Muscle layer of duodenum (tissue), 2 donors: ENCODE measurements at regions not wholly inside any gene's neighbourhood (a gene's known extent, or its start where the extent isn't known, plus 50 kb on each side); places are given as distances from the start of the nearest gene placed in this dataset.
"Not testable (repeated sequence)": the region's sequence is repeated elsewhere in the genome, so short reads cannot be mapped to it uniquely, and the experiment has no call there.

Experiments
- H3K27ac ChIP-seq: one replicate; pipeline ENCODE4 v1.7.0; 2013; ENCODE audit warnings: mild to moderate bottlenecking, low read length
- H3K27me3 ChIP-seq: one replicate; pipeline ENCODE4 v1.7.0; 2013; ENCODE audit warnings: low read depth, mild to moderate bottlenecking, control low read depth, low read length
- H3K36me3 ChIP-seq, 2 donors: one replicate each; pipeline ENCODE4 v1.7.0; 2013; ENCODE audit warnings: low read length in 2 of 2, control low read depth in 1 of 2, mild to moderate bottlenecking in 1 of 2; ENCODE audit not compliant: insufficient read depth in 2 of 2, control insufficient read depth in 1 of 2
- H3K4me1 ChIP-seq, 2 donors: one replicate each; pipeline ENCODE4 v1.7.0; 2013; ENCODE audit warnings: low read length in 2 of 2, mild to moderate bottlenecking in 2 of 2, control low read depth in 1 of 2, moderate library complexity in 1 of 2; ENCODE audit not compliant: insufficient read depth in 2 of 2, control insufficient read depth in 1 of 2
- H3K4me3 ChIP-seq, 2 donors: one replicate each; pipeline ENCODE4 v1.7.0; 2013; ENCODE audit warnings: low read length in 2 of 2, low read depth in 1 of 2, mild to moderate bottlenecking in 1 of 2
- H3K9me3 ChIP-seq, 2 donors: one replicate each; pipeline ENCODE4 v1.7.0; 2013; ENCODE audit warnings: low read length in 2 of 2, control low read depth in 1 of 2, mild to moderate bottlenecking in 1 of 2; ENCODE audit not compliant: control insufficient read depth in 1 of 2
- donor health status: healthy.

DNA sequence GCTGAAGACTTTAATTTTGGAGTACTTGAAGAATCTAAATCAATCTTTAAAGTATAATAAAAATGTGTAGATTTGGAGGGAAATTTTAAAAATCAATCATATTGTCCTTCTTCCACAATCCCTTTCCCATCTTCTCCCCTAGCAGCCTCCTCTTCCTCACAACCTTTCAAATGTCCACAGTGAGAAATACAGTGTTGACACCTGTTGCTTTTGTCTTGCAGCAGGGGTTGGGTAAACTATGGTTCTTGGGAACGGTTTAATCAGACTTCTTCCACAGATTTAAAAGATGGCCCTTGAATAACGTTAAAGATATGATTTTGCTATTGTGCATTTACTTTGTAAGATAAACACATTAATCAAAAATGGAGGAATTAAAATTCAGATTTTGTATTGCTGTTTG is 113.8 kb upstream of the SLC1A4 start:
- H3K9me3 ChIP-seq = no peaks in the 10 kb centered on the region
- no peaks in the 10 kb centered on the region for H3K4me1 ChIP-seq
- H3K27ac ChIP-seq = no peak overlapping the region
- H3K36me3 ChIP-seq = no peaks in the 10 kb centered on the region
- no peak overlapping the region for H3K4me3 ChIP-seq
- no peaks in the 10 kb centered on the region for H3K27me3 ChIP-seq

DNA sequence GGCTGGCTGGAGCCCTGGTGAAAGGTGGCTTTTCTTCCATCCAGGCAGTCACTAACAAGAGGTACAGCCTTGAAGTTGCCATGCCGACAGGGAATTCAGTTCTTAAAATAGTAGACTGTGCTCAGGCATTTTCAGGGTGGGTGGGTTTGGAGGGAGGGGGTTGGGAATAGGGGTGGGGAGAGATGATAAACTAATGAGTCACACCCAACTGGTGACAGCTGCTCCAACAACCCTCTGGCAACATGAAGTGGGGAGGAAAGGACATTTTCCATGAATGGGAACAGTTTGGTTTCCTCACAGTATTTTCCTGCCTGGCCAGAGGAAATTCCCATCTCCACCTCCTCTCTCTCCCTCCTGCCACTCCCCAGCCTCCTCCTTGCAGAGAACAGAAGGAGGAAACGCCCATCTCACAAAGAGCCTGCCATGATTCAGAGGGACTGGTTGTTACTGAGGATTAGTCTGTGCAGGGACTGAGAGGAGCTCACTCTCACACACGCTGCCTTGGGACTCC is 113.0 kb upstream of the SLC1A4 start:
- H3K36me3 ChIP-seq = no peaks in the 10 kb centered on the region
- H3K27ac ChIP-seq = no peak overlapping the region
- no peaks in the 10 kb centered on the region for H3K4me1 ChIP-seq
- no peaks in the 10 kb centered on the region for H3K27me3 ChIP-seq
- H3K9me3 ChIP-seq = no peaks in the 10 kb centered on the region
- no peak overlapping the region for H3K4me3 ChIP-seq

GRCh38 chr2:64879745-64880144 is 109.5 kb upstream of the SLC1A4 start:
- no peaks in the 10 kb centered on the region for H3K4me1 ChIP-seq
- no peak overlapping the region for H3K27ac ChIP-seq
- no peaks in the 10 kb centered on the region for H3K9me3 ChIP-seq
- H3K36me3 ChIP-seq = no peaks in the 10 kb centered on the region
- H3K27me3 ChIP-seq = no peaks in the 10 kb centered on the region
- no peak overlapping the region for H3K4me3 ChIP-seq

- no peaks in the 10 kb centered on the region for H3K4me1 ChIP-seq
These were observed 108.8 kb upstream of the SLC1A4 start for GRCh38 chr2:64880193-64880951.

DNA sequence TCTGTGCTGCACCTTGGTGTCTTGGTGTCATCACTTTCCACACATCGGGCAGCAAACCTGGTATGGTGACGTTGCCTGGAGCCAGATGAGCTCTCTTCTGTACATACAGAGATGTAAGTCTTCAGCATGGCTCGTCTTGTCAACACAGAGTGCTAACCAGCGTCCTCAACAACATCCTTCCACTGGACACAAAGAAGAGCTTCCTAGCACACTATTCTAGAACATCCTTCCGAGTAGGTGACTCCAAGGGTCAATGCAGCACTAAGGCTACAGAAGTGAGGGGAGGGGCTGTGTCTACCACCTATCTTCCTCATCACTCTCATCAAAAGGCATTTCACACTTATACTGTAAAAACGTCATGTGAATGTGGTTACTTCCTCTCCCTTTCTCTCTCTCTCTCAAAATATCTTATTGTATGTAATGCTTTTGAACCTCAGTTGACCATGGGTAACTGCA is 108.1 kb upstream of the SLC1A4 start:
- no peaks in the 10 kb centered on the region for H3K4me1 ChIP-seq
- H3K27me3 ChIP-seq = no peaks in the 10 kb centered on the region
- no peaks in the 10 kb centered on the region for H3K9me3 ChIP-seq
- no peaks in the 10 kb centered on the region for H3K36me3 ChIP-seq
- no peak overlapping the region for H3K27ac ChIP-seq
- H3K4me3 ChIP-seq = no peak overlapping the region

More at GRCh38 chr2:64880193-64880951, 108.8 kb upstream of the SLC1A4 start:
- no peaks in the 10 kb centered on the region for H3K36me3 ChIP-seq
- H3K4me3 ChIP-seq = no peak overlapping the region
- H3K27me3 ChIP-seq = no peaks in the 10 kb centered on the region
- no peaks in the 10 kb centered on the region for H3K9me3 ChIP-seq
- H3K27ac ChIP-seq = no peak overlapping the region

GRCh38 chr2:64887565-64887964 is 101.6 kb upstream of the SLC1A4 start:
- no peaks in the 10 kb centered on the region for H3K4me1 ChIP-seq
- no peak overlapping the region for H3K4me3 ChIP-seq
- no peak overlapping the region for H3K27ac ChIP-seq
- no peaks in the 10 kb centered on the region for H3K9me3 ChIP-seq
- no peaks in the 10 kb centered on the region for H3K27me3 ChIP-seq
- H3K36me3 ChIP-seq = no peaks in the 10 kb centered on the region

DNA sequence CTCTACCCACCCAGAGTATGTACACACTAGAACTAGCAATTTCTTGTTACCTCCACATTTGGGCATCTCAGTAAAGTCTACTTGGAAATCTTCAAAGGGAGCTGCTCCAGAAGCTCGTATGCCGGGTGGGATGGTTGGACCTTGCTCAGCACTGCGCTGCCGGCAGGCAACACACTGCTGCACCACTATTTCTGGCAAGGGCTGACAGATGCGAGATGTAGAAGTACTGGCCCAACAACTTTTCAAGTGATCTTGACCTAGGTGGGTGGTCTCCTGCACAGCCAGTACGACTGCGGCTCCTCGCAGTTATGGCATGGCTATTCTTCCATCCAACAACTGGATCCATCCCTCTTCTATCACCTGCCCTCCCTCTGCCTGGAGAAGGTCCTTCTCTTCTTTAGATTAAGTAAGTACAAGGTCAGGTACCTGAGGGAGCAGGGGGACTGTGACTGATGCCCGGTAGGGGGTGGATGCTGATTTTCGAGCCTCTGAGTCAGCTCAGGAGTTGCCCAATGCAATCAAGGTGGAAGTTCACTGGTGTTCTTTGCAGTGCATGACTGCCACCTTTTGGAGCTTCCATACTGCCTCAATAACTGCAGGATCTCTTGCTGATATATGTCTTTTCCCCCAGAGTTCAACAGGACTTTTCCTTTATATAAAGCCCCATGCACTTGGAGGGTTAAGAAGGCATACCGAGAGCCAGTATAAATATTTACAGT is 100.4 kb upstream of the SLC1A4 start:
- H3K27ac ChIP-seq = no peak overlapping the region
- no peaks in the 10 kb centered on the region for H3K27me3 ChIP-seq
- no peaks in the 10 kb centered on the region for H3K9me3 ChIP-seq
- no peaks in the 10 kb centered on the region for H3K36me3 ChIP-seq
- no peak overlapping the region for H3K4me3 ChIP-seq
- no peaks in the 10 kb centered on the region for H3K4me1 ChIP-seq

DNA sequence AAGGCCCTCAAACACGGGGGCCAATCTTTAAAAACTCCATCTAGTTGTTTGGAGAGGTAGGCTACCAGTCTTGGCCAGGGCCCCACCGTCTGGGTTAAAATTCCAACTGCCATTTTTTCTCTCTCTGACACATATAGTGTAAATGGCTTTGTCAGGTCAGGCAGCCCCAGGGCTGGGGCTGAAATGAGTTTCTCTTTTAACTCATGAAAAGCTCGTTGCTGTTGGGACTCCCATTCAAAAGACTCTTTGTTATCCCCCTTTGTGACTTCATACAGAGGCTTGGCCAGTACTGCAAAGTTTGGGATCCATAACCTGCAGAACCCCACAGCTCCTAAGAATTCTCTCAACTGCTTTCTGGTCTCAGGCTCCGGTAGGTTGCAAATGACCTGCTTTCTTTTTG is 99.4 kb upstream of the SLC1A4 start:
- no peaks in the 10 kb centered on the region for H3K27me3 ChIP-seq
- H3K36me3 ChIP-seq = no peaks in the 10 kb centered on the region
- H3K27ac ChIP-seq = no peak overlapping the region
- no peaks in the 10 kb centered on the region for H3K4me1 ChIP-seq
- H3K9me3 ChIP-seq = no peaks in the 10 kb centered on the region
- no peak overlapping the region for H3K4me3 ChIP-seq

DNA sequence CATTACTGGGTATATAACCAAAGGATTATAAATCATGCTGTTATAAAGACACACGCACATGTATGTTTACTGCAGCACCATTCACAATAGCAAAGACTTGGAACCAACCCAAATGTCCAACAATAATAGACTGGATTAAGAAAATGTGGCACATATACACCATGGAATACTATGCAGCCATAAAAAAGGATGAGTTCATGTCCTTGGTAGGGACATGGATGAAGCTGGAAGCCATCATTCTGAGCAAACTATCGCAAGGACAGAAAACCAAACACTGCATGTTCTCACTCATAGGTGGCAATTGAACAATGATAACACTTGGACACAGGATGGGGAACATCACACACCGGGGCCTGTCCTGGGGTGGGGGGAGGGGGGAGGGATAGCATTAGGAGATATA is 92.6 kb upstream of the SLC1A4 start:
- H3K27ac ChIP-seq, H3K36me3 ChIP-seq, H3K27me3 ChIP-seq, H3K9me3 ChIP-seq, H3K4me1 ChIP-seq, H3K4me3 ChIP-seq: not testable (repeated sequence)

DNA sequence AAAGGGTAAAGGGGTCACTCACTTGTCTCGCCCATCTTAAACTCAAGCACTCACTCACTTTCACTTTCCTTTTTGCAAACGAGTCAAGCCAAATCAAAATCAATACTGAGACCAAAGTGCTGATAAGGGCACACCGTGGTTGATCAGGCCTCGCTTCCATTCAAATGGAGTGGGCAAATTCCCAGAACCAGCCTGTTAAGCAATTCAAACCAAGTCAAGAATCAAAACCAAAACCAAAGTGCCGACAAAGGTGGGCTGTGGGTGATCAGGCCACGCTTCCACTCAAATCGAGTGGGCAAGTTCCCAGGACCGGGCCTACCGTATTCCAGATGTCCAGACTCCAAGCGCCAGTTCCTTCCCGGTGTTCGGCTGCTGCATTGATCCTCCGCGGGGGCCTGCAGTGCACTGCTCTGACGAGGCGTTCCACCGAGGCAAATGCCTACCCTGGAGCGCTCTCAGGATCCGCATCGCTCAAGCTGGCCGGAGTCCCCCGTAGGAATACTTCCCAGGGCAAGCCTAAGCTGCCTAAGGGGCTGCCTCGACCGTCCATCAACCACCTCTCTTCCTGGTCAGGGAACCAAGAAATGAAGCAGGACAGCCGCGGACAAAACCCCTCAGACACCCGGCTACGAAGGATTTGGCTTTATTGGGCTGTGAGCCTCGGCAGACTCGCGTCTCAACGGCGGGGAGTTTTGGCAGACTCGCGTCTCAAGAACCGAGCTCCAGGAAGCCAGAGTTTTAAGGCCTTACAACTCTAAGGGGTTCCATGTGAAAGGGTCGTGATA is 89.9 kb upstream of the SLC1A4 start:
- H3K27me3 ChIP-seq = no peaks in the 10 kb centered on the region
- H3K4me3 ChIP-seq = no peak overlapping the region
- no peak overlapping the region for H3K27ac ChIP-seq

DNA sequence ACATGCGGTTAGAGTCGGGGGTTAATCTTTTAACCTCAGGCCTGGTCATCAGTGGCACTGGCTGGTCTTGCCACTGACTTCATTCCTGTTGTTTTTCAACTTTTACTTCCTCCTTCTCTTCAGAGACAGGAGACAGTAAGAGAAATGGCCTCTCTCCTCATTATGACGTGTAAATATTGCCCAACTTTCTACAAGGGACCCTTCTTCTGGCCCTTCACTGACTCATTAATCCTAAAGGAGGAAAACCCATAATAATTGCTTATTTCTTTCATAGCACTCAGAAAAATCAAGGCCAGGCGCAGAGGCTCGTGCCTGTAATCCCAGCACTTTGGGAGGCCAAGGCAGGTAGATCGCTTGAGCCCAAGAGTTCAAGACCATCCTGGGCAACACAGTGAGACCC is 89.3 kb upstream of the SLC1A4 start:
- not testable (repeated sequence) for H3K4me3 ChIP-seq, H3K27ac ChIP-seq

More for the DNA sequence above, 89.9 kb upstream of the SLC1A4 start:
- no peaks in the 10 kb centered on the region for H3K36me3 ChIP-seq
- no peaks in the 10 kb centered on the region for H3K4me1 ChIP-seq
- H3K9me3 ChIP-seq = peaks cover 0 to 3% of the 10 kb centered on the region in 2 donors

More for the DNA sequence above, 89.3 kb upstream of the SLC1A4 start:
- H3K4me1 ChIP-seq, H3K27me3 ChIP-seq, H3K9me3 ChIP-seq, H3K36me3 ChIP-seq: not testable (repeated sequence)
